NCI-H1105 (cell line): ENCODE measurements at regions not wholly inside any gene's neighbourhood (a gene's known extent, or its start where the extent isn't known, plus 50 kb on each side); places are given as distances from the start of the nearest gene placed in this dataset.

Source experiments
- DNase-seq: peaks from one replicate; lab custom pipeline; 2025; lab: John Stamatoyannopoulos, UW

- no peak for DNase-seq
Observed at GRCh38 chr13:71079638-71080037, 787.4 kb downstream of the DACH1 start.

GRCh38 chr13:71068041-71068440 is 799.0 kb downstream of the DACH1 start:
- no peak for DNase-seq

- DNase-seq: peak; percentile 1
Observed at GRCh38 chr13:71067165-71067815, 799.7 kb downstream of the DACH1 start.

GRCh38 chr13:71056581-71056980 is 810.4 kb downstream of the DACH1 start:
- DNase-seq: no peak

- DNase-seq: no peak
Observed at GRCh38 chr13:71055644-71056043, 811.4 kb downstream of the DACH1 start.

GRCh38 chr13:71055047-71055446 is 812.0 kb downstream of the DACH1 start:
- no peak for DNase-seq

- DNase-seq: no peak
Observed at GRCh38 chr13:71054358-71054757, 812.6 kb downstream of the DACH1 start.

GRCh38 chr13:71051573-71051972 is 815.4 kb downstream of the DACH1 start:
- no peak for DNase-seq

- no peak for DNase-seq
Observed at GRCh38 chr13:71046360-71047079, 820.5 kb downstream of the DACH1 start.

- no peak for DNase-seq
Observed at GRCh38 chr13:71045101-71045500, 821.9 kb downstream of the DACH1 start.

- DNase-seq: no peak
Observed at GRCh38 chr13:71039440-71039839, 827.6 kb downstream of the DACH1 start.

- no peak for DNase-seq
Observed at GRCh38 chr13:71034018-71034417, 833.0 kb downstream of the DACH1 start.

GRCh38 chr13:71033026-71033425 is 834.0 kb downstream of the DACH1 start:
- DNase-seq: no peak

GRCh38 chr13:71030784-71031183 is 836.2 kb downstream of the DACH1 start:
- DNase-seq: no peak

GRCh38 chr13:71028884-71029283 is 838.1 kb downstream of the DACH1 start:
- DNase-seq: no peak

GRCh38 chr13:71021825-71022422 is 845.1 kb downstream of the DACH1 start:
- DNase-seq: no peak

GRCh38 chr13:71018995-71019394 is 848.0 kb downstream of the DACH1 start:
- no peak for DNase-seq

- no peak for DNase-seq
Observed at GRCh38 chr13:71018544-71018943, 848.5 kb downstream of the DACH1 start.

GRCh38 chr13:71017607-71018006 is 849.4 kb downstream of the DACH1 start:
- DNase-seq: no peak

GRCh38 chr13:71015516-71015915 is 851.5 kb downstream of the DACH1 start:
- DNase-seq: no peak

GRCh38 chr13:71015021-71015420 is 852.0 kb downstream of the DACH1 start:
- no peak for DNase-seq

- DNase-seq: no peak
Observed at GRCh38 chr13:71005919-71006318, 861.1 kb downstream of the DACH1 start.

GRCh38 chr13:70995338-70995737 is 871.7 kb downstream of the DACH1 start:
- DNase-seq: no peak
